Activated CD8-positive, alpha-beta memory T cell treated with anti-CD3 and anti-CD28 coated beads for 48 hours (primary cell): ENCODE measurements at regions not wholly inside any gene's neighbourhood (a gene's known extent, or its start where the extent isn't known, plus 50 kb on each side); places are given as distances from the start of the nearest gene placed in this dataset.

ENCODE experiments used
- DNase-seq, 3 experiments: peaks; one replicate each; pipeline ENCODE4 v3.0.0-alpha.2; 2020; ENCODE audit warnings: low read depth in 2 of 3, low spot score in 2 of 3

DNA sequence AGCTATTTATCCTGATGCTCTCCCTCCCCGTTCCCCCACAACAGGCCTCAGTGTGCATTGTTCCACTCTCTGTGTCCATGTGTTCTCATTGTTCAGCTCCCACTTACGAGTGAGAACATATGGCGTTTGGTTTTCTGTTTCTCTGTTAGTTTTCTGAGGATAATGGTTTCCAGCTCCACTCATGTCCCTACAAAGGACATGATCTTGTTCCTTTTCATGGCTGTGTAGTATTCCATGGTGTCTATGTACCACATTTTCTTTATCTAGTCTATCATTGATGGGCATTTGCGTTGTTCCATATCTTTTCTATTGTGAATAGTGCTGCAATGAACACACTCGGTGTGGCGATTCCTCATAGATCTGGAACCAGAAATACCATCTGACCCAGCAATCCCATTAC is 225.9 kb upstream of the CDH4 start:
- DNase-seq: no peak

DNA sequence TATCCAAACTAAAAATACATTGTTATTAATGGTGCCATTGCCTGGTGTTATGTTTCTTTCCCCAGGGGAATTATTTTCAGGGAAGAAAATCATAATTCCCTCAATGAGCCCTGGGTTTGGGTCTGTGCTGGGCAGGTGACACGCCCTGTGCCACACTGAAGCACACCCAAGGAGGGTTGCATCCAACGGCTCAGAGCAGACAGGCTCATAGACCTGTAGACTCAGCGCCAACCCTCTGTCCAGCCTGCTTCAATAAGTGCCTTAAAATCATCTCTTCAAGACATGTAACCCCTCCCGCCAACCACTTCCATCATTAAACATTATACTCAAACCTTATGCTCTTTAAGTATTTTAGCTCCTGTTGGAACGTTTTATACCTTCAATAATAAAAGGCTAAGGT is 225.3 kb upstream of the CDH4 start:
- no peak for DNase-seq

DNA sequence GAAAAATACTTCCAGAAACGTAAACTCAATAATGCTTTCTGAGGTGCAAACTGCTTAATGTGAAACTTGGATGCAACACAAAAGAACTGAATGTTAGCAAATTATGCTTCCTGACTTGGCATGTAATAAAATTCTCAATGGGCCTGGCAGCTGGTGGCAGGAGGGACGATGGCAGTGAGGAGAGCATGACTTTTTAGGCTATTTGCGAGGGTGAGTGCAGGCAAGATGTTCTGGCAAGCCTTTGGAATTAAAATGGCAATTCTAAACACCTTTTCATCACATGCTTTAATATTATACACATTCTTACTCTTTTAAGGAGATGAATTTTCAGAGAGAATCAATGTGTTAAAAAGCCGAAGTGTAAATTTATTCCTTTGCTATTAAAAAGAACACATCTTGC is 224.8 kb upstream of the CDH4 start:
- DNase-seq: no peak

DNA sequence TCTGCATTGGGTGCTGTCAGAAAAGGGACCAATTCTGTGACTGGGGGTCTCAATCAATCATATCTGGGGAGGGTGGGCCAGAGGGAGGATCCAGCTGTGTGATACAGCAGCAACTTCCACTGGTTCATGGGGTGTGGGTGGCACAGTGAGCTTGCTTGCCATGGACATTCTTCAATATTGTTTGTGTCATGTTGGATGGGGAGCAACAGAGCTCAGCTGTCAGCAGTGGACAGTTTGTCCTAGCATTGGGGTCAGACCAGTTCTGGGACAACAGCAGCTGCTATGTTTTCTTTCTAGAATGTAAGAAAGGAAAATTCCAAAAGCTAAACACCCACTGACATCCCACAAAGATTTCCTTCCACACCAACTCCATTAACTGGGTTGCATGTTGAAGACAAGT is 221.9 kb upstream of the CDH4 start:
- DNase-seq: no peak

DNA sequence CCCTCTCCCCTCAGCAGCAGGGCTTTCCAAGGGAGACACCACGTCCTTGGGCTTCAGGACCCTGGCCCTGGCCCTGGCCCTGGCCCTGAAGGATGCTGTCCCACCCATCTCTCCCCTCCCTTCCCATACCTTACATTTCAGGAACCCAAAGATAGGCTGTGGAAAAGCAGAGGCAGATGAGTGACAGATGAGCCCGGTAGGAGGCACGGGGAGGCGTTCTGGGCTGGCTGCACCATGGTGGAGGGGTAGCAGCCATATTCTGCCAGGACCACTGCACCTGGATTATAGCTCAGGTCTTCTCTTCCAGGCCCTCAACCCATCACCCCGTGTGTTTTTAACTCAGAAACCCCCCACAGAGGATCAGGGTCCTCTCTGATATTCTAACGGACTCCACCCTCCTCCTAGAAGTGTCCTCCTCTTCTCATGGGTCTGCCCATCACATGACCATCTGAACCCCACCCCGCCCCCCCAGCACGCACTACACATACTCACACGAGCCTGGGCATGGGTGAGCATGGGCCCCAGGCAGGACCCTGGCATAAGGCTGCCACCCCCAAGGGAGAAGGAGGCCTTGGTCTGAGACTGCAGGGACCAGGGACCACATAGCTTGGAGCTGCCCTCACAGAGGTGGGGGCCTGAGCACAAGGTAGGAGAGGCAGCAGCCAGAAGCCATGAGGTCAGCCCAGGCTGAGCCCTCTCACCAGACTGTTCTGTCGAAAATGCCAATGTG is 220.8 kb upstream of the CDH4 start:
- DNase-seq: no peak

DNA sequence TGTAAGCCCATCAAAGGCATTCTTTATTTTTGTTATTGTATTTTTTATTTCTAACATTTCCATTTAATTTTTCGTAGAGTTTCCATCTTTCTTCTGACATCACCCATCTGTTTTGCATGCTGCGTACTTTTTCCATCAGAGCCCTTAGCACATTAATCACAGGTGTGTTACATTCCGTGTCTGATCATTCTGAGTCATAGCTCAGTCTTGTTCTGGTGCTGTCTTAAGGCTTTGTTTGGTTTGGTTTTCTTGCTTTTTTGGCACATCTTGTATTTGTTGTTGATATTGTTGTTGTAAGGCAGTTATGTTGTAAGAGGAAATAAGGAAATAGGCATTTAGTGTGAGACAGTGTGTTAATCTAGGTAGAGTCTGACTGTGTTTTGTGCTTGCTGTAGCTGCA is 214.6 kb upstream of the CDH4 start:
- DNase-seq: no peak

DNA sequence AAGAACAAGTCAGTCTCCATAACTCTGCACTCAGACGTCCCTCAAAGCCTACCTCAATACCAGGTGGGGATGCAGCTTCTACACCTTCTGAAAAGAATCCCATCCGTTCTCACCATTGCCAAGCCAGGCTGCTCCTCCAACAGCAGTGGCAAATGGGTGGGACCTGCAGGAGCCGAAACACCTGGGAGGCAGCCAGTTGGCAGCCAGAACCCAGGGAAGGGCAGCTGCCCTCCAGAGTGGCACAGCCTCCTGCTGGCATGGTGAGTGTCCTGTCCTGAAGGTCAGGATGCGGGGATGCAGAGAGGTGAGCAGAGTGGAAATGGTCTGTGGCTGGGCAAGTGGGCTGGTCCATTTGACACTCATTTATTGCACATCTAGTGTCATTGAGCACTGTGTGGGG is 210.6 kb upstream of the CDH4 start:
- DNase-seq: no peak

DNA sequence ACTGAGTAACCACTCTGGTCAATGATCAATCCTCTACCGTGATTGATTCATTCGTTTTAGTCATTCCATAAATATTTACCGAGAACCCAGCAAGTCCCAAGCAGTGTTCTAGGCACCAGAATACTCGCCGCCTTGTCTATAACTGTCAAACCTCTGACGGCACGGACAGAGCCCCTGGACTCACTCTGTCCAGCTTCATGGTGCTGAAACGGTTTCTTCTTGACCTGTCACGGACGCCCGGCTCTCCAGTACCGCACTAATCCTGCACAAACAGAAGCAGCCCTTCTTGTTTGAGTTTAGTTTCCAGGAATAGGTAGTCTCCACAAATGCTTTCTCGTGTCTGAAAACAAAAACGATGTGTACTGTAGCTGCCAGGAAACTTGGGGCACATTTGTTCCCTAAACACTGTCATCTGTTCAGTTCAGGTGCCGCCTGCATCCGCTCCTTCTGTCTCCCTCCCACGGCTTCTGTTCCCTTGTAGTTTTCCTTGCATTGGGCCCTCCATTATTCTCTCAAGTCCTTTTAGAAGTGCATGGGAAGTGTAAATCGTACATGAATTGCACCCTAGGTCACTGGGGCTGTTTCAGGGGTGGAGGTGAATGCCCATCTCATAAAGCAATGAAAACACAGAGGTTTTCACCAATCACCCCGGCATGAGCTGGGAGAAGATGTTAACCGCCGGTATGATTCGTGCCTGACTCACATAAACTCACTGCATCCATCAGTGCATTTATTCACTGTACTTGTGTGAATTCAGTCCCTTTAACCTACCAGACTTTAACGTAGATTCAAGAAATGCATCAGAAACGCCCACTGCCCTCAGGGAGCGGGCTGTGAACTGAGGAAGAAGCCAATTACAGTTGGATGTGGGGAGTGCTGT is 209.3 kb upstream of the CDH4 start:
- no peak for DNase-seq

DNA sequence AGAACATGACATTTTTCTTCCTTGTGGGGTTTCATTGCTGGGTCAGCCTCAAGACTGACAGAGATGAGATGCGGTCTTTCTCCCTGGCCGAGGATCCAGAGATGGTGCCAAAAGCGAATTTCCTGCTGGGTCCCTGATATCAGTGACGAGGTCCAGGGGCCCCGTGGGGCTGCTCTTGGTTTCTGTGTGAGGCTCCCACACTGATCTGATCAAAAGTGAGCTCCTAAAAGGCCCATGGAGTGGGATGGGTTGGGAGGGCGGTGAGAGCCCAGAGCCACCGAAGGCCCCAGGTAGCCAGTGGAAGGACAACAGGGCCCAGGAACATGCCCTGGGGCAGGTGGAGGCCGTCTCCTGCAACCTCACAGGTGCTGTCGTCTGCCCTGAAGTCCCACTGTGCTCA is 208.4 kb upstream of the CDH4 start:
- no peak for DNase-seq

DNA sequence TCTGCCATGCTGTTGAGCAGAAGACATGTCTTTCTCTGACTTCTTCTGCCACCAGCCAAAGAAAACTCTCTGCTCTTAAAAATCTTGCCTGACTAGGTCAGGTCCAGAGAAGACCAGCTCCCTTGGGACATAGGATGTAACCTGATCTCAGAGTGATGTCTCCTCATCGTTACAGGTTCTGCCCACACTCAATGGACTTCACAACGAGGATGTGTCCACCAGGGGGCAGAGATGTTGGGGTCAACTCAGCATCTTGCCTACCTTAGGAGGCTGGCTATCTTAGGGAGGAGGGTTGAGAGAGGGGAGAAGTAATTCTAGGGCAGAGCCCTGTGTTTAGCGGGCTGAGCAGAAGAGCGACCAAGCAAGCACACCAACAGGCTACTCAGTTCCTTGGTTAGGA is 207.6 kb upstream of the CDH4 start:
- DNase-seq: no peak

DNA sequence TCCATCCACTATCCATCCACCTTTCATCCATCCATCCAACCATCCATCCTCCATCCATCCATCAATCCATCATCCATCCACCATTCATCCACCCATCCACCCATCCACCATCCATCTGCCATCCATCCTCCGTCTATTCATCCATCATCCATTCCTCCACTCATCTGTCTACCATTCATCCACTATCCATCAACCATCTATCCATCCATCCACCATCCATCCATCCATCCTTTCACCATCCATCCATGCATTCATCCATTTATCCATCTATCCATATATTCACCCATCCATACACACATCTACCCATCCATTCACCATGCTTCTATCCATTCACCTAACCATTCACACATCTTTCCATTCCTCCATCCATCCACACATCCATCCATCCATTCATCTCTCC is 207.0 kb upstream of the CDH4 start:
- no peak for DNase-seq

DNA sequence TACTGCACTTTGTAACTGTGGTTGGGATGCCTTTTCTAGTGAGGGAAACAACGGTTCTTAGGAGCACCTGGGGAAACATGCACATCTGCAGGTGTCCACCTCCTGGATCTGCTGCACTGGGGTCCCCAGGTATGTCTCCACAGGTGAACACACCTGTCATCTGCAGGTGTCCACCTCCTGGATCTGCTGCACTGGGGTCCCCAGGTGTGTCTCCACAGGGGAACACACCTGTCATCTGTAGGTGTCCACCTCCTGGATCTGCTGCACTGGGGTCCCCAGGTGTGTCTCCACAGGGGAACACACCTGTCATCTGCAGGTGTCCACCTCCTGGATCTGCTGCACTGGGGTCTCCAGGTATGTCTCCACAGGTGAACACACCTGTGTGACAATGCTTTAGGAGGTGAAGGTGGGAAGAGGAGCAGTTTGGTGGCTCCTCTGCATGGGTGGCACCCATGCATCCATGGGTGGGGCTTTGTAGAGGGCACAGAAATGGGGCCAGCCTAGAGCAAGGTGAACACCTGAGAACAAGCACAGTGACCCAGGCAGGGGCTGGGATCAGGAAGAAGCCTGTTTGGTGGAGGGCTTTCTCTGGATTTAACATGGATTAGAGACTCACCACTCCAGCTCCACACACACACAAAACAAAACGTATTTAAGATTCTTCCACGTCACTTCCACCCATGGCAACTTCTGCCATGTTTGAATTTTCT is 206.0 kb upstream of the CDH4 start:
- no peak for DNase-seq

DNA sequence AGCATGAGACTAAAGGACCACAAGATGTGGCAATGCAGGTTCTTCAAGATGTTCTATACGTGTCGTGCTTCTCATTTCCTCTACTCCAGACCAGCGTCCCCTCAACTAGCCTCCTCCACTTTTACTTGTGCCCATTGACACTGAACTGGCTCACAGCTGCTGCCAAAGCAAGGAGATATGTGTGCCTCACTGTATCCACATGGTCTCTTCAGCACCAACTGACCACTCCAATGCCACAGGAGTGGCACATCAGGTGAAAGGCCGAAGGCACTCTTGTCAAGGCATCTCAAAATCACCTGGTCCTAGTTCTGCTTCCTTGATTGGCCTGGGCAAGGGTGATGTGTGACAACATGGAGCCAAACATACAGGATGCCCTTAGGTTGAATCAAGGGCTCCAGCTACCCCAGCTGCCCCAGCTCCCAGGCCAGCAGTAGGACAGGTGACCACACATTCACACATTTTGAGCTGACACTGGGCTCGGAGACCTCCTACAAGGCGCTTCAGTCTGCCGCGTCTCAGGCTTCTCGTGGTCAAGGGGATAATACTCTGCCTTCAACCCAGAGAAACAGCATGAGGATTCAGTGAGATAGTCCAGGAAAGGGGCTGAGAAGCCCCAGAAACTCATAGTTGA is 205.2 kb upstream of the CDH4 start:
- no peak for DNase-seq

DNA sequence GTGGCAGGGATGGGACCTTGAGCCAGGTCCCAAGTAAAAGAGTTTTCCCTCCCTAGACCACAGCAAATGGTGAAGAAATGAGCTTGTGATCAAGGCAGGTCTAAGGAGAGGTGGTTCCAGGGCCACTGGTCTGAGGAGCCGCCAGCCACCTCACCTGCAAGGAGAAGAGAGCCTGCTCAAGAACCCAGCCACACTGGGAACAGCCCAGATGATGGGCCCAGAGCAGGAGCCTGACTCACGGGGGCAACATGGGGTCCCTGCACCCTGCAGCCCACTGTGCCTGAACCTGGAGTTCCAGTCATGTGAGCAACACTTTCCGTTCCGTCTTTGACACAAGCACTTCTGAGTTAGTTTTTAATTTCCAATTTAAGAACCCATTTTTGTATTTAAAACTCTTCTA is 204.5 kb upstream of the CDH4 start:
- DNase-seq: no peak

DNA sequence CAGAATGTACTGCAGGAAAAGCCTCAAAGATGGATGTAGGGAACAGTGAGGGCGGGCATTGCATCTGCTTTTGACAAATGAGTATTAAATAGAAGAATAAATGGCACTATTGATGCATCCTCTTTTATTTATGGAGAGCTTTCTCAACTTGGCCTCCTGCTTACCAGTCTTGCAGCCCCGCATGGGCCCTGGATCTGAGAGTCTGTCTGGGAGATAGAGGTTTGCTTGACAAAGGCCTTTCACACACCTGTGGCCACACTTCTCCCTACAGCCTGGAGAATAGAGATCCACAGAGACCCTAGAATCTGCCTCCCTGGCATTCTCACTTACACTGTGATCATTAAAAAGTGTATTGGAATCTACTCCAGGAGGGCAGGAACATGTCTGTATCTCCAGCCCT is 203.8 kb upstream of the CDH4 start:
- no peak for DNase-seq

DNA sequence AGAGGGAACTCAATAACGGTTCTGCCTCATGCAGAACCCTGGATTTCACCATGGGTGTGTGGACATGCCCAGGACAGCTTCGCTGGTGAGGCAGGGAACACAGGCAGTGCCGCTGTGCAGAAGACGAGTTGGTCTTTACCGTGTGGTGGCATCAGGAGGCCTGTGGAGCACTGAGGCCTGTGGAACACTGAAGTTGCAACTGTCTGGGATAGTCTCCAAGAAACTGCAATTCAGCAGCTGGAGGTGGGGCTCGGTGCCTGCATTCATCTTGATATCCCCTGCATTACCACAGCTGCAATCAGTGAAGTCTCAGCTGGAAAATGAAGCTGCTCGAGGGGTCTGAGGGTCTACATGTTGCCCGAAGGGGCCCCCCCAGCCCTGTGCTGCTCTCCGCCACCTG is 202.4 kb upstream of the CDH4 start:
- DNase-seq: no peak

DNA sequence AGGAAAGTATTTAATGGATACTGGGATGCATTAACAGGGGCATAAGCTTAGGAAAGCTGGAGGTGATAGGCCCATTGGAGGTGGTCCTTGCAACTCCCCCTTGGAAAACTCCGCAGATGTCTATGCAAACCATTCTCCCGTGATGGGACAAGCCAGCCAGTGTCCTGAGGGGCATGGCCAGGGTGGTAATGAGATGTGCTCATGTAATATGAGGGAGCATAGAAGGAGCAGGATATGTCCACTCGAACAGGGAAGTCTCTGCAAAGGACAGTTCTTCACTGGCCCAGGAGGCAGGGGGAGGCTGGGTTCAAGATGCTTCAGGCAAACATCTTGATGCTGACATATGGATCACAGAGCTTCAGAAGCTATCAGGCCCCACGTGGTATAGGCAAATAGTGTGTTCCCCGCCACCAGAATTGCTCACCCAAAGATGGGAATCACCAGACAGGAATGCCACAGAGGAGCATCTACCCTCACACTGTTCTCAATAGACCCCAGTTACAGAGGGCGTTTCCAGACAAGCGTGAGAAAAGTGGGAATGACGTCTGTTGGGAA is 201.6 kb upstream of the CDH4 start:
- DNase-seq: no peak

DNA sequence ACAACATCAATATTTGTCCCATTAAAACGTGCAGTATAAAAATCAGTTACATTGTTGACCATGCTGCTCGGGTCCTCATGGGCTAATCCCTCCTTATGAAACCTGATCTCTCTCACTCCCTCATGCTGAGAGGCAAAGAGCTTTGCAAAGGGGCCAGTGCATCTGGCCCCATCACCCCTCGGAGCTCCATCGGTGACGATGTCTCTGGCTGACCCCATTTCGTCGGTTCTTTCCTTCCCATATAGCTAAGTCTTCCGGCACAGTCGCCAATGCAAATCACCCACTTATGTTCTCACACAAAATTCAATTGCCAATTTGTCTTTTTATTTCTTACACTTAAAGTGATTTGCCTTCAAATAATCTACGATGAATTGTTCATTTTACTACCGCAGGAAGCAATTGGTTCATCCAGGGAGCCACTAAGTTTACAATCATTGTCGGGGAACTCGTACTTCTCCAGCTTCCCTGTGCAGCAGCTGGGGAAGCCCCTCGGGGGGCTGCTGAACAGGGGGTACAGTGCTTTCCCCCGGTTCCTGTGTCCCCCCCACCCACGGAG is 199.8 kb upstream of the CDH4 start:
- DNase-seq: no peak

DNA sequence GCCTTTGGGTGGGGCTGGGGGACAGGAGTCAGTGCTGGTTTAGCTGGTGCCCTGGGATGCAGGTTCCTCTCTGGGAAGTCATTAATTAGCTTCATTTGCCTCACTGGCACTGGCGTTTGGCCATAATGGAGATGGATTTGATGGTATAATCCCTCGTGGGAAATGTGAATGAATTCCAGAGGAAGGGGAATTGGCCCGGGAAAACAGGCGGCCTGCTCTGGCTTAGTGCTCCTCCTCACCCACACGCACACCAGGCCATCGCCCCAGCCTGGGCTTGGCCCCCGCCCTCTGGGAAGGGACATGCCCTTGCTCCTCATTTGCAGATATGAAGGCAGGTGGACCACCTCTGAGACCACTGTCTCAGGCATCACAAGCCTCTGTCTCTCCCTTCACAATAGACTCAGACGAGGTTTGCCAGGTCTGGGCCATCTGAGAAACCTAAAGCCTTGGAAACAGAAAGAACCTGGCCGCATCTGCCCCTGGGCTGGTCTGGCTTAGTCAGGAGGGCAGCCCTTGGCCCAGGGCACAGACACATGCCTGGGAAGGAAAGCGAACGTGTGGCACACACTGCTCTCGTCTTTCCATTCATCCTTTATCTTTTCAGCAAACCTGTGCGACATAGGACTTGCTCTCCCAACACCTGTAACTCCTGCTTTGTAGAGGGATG is 199.2 kb upstream of the CDH4 start:
- DNase-seq: no peak

DNA sequence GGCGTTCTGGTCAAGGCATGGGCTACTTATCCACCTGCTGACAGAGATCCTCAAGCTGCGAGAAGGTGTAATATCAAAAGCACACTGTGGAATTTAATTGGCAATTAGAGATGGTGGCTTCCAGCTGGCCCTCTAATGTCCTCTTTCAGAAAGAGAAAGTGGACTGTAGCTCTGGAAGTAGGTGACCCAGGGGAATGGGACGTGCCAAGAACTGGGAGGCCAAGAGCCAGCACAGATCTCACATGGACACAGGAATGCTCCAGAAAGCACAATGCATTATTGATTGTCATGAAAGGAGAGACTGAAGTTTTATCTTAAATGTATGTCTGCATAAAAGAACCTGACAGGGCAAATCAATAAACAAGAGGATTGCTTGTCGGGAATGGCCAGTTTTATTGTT is 198.6 kb upstream of the CDH4 start:
- no peak for DNase-seq

DNA sequence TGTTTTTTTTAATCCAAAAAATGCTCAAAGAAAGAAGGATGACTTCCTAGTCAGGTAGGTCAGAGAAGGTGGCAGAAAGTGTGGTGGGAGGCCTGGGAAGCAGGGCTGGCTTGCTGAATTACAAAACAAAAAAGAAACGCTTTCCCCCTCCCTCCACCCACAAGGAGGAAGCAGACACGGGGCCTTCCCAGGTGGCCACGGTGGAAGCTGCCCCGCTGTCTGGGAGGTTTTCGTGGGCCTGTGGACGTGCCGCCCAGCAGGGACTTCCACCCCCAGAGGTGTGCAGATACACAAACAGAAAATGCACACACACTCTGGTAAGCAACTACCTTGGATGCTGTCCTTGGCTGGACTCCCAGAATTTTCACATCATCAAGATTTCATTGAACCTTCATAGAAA is 198.2 kb upstream of the CDH4 start:
- no peak for DNase-seq
